ENCODE measurements at regions not wholly inside any gene's neighbourhood (a gene's known extent, or its start where the extent isn't known, plus 50 kb on each side); places are given as distances from the start of the nearest gene placed in this dataset.

GRCh38 chr18:51997129-51997528, 342.9 kb upstream of the DCC start:
- TF ChIP-seq CTCF (IDR thresholded peaks at IDR 0.05; ENCODE audit: low read depth, low read length, poor library complexity, severe bottlenecking) (no peak), EZH2phosphoT487 (IDR thresholded peaks at IDR 0.05; ENCODE audit: borderline replicate concordance, low read length) (no peak)

Measured in DOHH2 (cell line).